NCI-H2107 treated with DMSO at 0.1 percent for 48 hours (cell line): ENCODE measurements at regions not wholly inside any gene's neighbourhood (a gene's known extent, or its start where the extent isn't known, plus 50 kb on each side); places are given as distances from the start of the nearest gene placed in this dataset.
"Not testable (repeated sequence)": the region's sequence is repeated elsewhere in the genome, so short reads cannot be mapped to it uniquely, and the experiment has no call there.

Experiments used
- DNase-seq: peaks from one replicate; lab custom pipeline; 2025; ENCODE audit not compliant: unreplicated experiment; lab: John Stamatoyannopoulos, UW

DNA sequence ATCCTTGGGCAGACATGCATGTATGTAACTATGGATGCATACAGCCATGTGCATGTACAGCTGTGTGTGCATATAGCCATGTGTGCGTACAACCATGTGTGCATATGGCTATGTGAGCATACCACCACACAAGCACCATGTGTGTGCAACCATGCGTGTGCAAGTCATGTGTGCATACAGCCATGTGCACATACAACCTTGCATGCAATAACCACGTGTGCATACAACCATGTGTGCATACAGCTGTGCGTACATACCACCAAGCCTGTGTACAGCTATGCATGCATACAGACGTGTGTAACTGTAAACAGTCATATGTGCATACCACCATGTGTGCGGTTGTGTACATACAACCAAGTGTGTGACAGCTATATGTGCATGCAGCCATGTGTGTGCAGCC lies 186.4 kb downstream of the LAT start:
- not testable (repeated sequence) for DNase-seq

DNA sequence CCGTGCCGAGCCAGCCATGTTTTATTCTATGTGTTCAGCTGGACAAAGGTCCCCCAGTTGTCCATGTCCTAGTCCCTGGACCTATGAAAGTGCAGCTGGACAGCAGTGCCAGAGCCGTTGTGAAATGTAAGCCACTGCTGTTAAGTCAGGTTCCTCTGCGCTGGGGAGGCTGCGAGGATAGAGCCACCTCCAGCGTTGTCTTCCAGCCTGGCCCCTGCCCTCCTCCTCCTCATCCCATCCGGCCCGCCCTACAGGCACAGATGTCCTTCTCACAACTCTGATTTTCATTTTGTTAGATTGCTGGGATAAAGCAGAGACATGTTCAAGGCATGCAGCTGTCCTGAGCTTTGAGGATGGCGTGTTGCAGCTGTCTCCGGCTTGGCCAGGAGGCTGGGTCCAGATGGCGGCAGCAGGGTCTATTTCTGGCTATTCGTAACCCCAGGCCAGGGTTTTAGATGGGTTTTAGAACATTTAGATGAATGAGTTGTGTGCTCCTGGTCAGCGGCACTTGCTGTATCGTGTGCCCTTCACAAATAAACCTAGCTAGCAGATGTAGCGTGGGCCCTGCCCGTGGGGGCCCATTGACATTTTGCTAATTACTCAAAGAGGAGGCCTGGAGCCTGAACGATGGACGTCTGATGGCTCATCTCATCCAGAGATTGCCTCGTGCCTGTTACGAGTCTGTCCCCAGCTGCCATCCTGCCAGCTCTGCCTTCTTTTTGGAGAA lies 185.7 kb downstream of the LAT start:
- DNase-seq, result not testable (repeated sequence)

DNA sequence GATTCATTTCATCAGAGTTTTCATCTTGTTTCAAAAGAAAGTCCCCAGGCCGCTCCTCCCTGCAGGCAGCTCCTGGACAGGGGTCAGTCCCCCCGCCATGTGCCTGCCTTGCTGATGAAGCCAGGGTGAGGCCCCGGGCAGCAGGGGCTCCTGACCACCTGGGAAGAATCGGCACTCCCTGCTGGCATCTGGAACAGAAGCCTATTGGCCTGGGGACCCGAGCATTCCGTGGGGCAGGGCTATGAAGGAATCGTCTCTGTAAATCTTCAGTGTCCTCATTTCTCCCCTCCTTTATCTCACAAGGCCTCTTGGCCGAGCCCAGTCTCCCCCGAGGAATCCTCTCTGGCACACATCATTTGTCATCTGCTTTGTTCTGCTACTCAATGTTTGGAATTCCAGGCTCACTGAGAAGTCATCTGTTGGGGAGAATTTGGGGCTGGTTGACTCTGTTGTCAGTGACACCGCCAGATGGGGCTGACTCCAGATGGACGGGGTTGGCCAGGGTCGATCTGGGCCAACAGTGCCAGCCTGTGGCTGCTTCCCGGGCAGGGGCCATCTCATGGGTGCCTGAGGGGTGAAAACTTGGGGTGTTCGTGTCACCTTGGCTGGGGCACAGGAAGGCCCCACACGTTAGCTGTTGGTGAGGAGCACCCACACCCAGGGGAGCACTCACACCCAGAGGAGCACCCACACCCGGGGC lies 184.6 kb downstream of the LAT start:
- not testable (repeated sequence) for DNase-seq

DNA sequence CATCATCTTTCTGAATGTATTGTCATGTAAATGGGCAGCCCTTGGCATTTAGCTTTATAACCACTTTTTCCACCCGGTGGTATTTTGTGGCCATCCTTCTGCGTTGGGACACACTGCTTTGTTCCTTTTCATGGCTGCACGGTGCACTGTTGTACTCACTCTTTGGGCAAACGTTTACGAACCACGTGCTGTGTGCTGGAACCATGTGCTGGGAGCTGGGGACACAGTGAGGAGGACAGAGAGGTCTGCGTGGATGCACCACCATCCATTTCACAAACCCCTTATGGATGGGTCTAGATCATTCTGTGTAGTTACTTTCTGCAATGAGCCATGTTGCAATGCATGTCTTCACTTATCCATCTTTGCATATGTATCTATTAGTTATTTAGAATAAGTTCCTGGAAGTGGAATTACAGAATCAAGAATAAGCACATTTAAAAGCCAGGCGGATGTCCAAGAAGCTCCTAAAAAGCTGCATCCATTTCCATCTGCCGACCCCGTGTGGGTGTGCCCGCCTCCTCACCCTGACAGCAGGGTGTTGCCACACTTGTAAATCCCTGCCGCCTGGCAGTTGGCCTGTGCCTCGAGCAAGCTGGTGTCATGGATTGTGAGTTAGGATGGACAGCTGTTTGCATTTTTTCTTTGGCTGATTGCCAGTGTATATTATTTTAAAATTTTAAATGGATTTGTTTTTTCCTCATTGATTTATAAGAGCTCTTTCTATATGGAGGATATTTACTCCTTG lies 183.8 kb downstream of the LAT start:
- DNase-seq, result not testable (repeated sequence)

GRCh38 chr16:29164442-29165089 lies 179.7 kb downstream of the LAT start:
- DNase-seq, result not testable (repeated sequence)

DNA sequence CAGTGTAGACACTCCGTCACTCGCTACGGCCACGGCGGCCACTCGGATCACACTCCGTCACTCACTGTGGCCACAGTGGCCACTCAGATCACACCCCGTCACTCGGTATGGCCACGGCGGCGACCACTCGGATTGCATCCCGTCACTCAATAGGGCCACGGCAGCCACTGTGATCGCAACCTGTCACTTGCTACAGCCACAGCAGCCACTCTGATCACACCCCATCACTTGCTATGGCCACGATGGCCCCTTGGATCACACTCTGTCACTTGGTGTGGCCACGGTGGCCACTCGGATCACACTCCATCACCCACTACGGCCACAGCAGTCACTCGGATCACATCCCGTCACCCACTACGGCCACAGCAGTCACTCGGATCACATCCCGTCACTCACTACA lies 175.3 kb downstream of the LAT start:
- not testable (repeated sequence) for DNase-seq

DNA sequence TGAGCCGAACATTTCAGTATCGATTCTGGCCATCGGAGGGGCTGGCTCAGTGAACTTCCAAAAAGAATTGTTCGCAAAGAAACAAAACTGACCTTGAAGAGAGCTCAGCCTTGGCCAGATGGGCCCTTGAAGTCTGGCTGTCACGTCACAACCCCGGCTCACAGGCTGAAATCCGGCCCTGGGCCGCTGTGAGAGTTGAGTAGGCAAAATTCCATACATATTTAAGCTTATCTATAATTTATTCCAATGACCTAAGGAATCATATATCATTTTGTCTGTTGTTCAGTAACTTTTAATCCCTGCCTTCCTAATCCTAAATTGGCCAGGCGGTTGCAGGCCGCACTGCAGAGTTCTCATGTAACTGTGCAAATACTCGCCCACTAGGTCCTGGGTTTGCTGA lies 174.8 kb downstream of the LAT start:
- DNase-seq, result not testable (repeated sequence)

DNA sequence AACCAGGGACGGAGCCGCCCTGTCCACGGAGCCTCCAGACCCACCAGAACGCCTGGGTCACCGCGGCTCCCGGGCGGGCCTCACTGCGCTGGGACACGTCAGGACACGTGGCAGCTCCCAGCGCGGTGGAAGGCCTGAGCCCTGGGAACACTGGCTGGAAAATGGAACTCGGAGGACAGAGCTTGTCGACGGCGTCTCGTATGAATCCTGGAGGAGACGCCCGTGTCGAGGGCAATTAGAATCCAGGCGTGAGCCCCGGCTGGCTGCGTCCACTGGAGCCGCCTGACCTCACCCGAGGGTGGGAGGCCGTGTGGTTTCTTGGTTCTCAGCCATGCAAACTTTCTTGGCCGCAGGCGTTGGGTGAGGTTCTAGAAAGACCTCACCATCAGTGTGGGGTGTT lies 173.9 kb downstream of the LAT start:
- DNase-seq, result no peak

- not testable (repeated sequence) for DNase-seq
Observed at GRCh38 chr16:29158031-29158784, 173.4 kb downstream of the LAT start.

DNA sequence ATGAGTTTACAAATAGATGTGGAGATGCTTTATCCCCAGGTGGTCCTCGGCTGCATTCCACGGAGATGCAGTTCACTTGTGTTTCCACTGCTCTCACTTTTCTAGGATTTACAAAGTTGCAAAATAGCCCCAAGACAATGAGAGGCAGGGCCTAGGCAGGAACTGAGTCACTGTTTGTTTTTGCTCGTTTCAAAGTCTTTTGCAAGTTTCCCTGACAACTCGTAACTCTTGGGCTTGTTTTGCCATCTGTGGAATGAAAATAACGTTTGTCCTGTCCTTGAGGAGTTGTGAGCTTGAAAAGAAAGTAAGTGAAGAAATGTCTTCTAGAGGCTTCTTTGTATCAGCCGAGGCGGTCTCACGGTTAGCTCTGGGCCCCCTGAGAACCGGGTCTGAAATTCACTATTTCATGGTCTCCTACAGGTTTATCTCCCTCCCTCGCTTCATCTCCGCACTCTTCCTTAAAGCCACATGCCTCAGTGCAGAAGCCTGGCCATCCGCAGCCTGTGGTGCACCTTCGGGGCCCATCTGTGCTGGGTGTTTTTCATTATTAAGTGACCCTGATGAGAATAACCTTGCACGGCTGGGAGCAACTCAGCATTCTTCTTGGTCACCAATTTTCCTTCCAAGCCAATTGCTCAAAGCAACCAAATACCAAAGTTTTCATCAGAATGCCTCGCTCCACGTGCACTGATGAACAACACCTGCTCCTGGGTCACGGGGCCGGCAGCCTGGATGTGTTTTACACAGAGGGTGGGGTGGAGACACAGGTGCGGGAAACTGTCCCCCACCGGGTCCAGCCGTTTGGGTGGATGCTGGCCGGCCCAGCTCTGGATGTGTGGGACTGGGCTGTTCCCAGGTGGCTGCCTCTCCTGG lies 172.4 kb downstream of the LAT start:
- DNase-seq, result not testable (repeated sequence)

DNA sequence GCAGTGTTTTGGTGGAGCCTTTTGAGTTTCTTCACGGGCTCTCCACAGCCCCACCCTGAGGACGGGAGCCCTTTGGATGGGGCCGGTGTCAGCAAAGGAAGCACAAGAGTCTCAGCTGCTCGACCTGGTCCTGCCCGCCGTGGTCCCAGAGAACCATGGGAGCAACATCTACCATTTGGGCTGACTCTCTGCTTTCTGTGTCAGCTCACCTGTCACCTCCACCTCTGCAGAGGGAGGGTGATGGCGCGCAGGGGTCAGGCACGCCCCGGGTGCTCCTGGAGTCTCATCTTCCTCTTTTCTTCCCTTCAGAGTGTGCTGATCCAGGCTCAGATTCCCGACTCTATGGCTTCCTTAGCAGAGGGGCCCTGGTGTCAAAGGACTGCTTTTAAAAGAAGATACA lies 171.7 kb downstream of the LAT start:
- DNase-seq, result no peak

DNA sequence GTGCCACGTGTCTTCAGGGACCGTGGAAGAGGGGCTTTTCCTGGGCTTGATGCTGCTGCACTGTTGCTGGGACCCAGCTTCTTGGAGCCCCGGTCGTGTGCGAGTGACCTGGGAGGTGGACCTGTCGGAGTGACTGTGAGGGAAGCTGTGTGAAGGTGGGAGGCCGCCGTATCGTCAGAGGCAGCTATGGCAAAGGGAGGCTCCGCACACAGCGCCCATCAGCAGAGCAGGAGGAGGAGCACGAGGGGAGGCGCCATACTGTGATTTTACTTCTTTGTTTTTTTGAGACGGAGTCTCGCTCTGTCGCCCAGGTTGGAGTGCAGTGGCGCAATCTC lies 171.0 kb downstream of the LAT start:
- DNase-seq, result not testable (repeated sequence)

DNA sequence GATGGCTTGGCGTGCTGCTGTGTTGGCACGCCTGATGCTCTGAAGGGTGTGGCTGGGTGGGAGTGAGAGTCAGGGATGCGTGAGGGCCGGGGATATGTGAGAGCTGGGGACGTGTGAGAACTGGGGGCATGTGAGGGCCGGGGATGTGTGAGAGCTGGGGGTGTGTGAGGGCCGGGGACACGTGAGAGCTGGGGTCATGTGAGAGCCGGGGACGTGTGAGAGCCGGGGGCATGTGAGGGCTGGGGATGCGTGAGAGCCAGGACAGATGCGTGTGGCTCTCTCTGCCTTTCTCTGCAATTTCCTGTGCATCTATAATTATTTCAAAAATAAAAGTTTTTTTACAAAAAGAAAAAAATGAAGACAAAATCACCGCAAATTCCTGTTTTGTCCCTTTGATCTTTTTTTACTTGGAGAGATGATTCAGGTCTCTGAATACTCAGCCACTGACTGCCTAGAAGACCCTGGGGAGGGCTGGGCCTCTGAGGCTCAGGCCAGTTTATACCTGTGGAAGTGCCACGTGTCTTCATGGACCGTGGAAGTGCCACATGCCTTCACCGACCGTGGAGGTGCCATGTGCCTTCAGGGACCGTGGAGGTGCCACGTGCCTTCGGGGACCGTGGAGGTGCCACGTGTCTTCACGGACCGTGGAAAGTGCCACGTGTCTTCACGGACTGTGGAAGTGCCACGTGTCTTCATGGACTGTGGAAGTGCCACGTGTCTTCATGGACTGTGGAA lies 170.4 kb downstream of the LAT start:
- DNase-seq, result not testable (repeated sequence)

DNA sequence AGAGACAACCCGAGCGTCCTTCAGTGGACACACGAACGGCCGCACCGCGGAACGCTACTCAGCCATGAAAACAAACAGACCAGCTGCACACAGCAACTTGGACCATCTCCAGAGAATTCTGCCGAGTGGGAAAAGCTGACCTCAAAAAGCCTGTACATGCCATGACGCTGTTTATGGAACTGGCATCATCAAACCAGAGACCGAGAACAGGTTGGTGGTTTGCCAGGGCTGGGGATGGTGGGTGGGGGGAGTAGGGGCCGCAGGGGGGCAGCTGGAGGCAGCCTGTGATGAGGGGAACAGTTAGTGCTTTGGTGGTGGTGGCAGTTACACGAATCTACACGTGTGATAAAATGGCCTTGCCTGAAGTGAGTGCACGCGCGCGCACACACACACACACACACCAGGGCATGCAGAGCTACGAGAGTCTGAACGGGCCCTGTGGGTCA lies 169.8 kb downstream of the LAT start:
- no peak for DNase-seq

DNA sequence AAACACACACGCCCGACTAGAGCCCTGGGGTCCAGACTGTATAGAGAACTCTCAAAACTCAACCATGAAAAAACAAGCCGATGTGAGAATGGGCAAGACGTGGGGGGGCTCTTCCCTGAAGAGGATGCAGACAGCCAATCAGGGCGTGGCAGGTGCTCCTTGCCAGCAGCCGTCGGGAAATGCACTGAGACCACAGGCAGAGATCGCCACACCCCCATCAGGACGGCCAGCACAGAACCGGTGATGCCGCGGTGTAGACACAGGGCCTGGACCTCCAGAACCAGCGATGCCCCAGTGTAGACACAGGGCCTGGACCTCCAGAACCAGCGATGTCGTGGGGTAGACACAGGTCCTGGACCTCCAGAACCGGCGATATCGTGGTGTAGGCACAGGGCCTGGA lies 169.2 kb downstream of the LAT start:
- no peak for DNase-seq

DNA sequence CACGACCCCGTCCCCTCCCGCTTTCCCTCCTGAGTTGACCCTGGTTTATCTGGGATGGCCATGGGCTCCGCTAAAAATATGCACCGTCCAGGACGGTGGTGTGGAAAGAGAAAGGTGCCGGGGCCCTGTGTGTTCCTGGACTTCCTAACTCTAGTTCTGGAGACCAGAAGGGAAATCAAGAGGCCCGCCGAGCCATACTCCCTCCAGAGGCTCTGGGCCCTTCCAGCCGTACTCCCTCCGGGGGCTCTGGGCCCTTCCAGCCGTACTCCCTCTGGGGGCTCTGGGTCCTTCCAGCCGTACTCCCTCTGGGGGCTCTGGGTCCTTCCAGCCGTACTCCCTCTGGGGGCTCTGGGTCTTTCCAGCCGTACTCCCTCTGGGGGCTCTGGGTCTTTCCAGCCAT lies 168.5 kb downstream of the LAT start:
- DNase-seq, result not testable (repeated sequence)

DNA sequence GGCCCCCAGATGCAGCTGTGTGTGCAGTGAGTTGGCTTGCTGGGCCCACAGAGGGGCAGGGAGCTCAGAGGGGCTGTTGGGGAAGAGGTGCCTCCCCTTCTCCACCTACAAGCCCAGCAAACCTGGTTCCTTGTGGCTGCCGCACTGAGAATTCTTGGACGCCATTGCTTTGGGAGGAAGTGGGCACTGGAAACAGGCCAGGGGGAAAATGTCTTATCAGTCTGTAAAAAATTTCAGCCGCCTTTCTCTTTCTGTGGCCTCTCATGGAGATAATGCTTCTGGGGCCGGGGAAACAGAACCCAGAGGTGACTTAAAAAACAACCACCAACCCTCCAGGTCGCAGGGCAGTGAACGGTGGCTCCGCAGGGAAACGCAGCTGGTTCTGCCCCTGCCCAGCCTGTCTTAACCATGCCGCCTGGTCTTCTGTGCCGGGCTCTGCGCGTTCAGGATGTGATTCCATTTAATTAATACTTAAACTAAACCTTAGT lies 167.7 kb downstream of the LAT start:
- DNase-seq, result not testable (repeated sequence)

DNA sequence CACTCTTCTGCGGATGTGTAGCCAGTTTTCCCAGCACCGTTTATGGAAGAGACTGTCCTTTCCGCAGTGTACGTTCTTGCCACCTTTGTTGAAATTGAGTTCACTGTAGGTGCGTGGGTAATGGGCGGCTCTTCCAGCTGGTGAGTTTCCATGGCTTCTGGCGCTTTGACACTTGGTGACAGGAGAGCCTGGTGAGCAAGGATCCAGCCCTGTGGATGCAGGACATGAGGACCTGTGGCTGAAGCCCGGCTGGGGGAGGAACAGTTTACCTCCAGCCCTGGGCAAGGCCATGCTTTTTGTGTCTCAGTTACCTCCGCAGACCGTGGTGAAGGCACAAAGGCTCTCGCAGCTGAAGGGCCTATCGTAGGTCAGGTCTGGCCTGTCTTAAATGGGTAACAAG lies 166.5 kb downstream of the LAT start:
- no peak for DNase-seq

DNA sequence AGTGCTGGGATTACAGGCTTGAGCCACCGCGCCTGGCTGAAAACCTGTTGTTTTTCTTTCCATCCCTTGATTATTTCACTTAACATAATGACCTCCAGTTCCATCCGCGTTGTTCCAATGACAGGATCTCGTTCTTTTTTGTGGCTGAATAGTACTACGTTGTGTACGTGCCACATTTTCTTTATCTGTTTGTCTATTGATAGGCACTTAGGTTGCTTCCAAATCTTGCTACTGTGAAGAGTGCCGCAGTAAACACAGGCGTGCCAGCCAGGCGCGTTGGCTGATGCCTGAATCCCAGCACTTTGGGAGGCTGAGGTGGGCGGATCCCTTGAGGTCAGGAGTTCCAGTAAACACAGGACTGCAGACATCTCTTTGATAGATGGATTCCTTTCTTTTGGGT lies 165.1 kb downstream of the LAT start:
- DNase-seq, result not testable (repeated sequence)
